ENCODE measurements at regions not wholly inside any gene's neighbourhood (a gene's known extent, or its start where the extent isn't known, plus 50 kb on each side); places are given as distances from the start of the nearest gene placed in this dataset.

- Mint-ChIP-seq H3K36me3 (ENCODE audit: low read depth) (no peaks in the 10 kb centered on the region), H3K27ac (no peak overlapping the region)
- no peak overlapping the region for H3K4me2 ChIP-seq
Observed at GRCh38 chr18:49691177-49691608, 122.1 kb downstream of the ACAA2 start.

More at GRCh38 chr18:49691177-49691608, 122.1 kb downstream of the ACAA2 start:
- H3K4me3 Mint-ChIP-seq: no peak overlapping the region
- peaks cover 4% of the 10 kb centered on the region for H3K27me3 Mint-ChIP-seq (ENCODE audit: insufficient read depth, low read depth, poor library complexity)
- H3K9me2 ChIP-seq (ENCODE audit: insufficient read depth): no peaks in the 10 kb centered on the region
- no peaks in the 10 kb centered on the region for H3K4me1 ChIP-seq (ENCODE audit: insufficient read depth)
- no peak for TF ChIP-seq REST (IDR thresholded peaks at IDR 0.05; ENCODE audit: unreplicated experiment)
- no peak for TF ChIP-seq CREB1 (CRISPR knock-in tag; IDR thresholded peaks at IDR 0.05; ENCODE audit: low read depth)
- TF ChIP-seq, protein P1, sequence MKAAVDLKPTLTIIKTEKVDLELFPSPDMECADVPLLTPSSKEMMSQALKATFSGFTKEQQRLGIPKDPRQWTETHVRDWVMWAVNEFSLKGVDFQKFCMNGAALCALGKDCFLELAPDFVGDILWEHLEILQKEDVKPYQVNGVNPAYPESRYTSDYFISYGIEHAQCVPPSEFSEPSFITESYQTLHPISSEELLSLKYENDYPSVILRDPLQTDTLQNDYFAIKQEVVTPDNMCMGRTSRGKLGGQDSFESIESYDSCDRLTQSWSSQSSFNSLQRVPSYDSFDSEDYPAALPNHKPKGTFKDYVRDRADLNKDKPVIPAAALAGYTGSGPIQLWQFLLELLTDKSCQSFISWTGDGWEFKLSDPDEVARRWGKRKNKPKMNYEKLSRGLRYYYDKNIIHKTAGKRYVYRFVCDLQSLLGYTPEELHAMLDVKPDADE (IDR thresholded peaks at IDR 0.05): no peak
- TF ChIP-seq ZNF462 (CRISPR knock-in tag; IDR thresholded peaks at IDR 0.05): no peak
- ATAC-seq: no peak
- no peak overlapping the region for H3K4me3 ChIP-seq
- no peak for DNase-seq (ENCODE audit: low spot score)
- H3F3A ChIP-seq (replicated peaks; ENCODE audit: low read depth): no peaks in the 10 kb centered on the region
- H4K20me1 ChIP-seq (replicated peaks; ENCODE audit: insufficient read depth): no peaks in the 10 kb centered on the region
- no peaks in the 10 kb centered on the region for H3K79me2 ChIP-seq (replicated peaks; ENCODE audit: insufficient read depth)
- no peaks in the 10 kb centered on the region for H3K4me1 Mint-ChIP-seq
- H3K36me3 ChIP-seq (ENCODE audit: insufficient read depth): no peaks in the 10 kb centered on the region
- H3K9me3 Mint-ChIP-seq: no peaks in the 10 kb centered on the region
- no peaks in the 10 kb centered on the region for H3K27me3 ChIP-seq (ENCODE audit: insufficient read depth)
- no peak overlapping the region for H3K27ac ChIP-seq (ENCODE audit: low read depth)
- no peak overlapping the region for H2AFZ ChIP-seq

All from GM23338 (cell line).